A172 (cell line): ENCODE measurements at regions not wholly inside any gene's neighbourhood (a gene's known extent, or its start where the extent isn't known, plus 50 kb on each side); places are given as distances from the start of the nearest gene placed in this dataset.

ENCODE experiments used
- DNase-seq: peaks from one replicate; pipeline ENCODE4 v3.0.0-alpha.2; 2015; ENCODE audit warnings: low spot score

DNA sequence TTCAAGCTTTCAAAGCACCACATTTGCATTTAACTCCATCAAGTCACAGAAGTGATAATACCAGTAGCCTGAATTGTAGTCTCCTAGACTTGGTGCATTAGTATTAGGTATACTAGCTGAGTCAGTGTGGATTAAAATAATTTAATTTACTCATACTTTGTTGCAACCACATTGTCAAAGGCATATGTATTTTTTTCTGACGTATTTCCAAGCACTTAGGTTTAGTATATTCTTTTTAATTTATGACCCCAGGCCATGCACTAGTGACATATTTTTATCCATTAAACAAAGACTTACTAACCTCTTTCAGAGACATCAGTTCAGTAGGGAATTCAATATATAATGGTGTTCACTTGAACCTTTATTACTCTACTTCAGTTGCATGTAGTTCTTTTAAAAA lies 1894.5 kb downstream of the NCAM2 start:
- DNase-seq: no peak

DNA sequence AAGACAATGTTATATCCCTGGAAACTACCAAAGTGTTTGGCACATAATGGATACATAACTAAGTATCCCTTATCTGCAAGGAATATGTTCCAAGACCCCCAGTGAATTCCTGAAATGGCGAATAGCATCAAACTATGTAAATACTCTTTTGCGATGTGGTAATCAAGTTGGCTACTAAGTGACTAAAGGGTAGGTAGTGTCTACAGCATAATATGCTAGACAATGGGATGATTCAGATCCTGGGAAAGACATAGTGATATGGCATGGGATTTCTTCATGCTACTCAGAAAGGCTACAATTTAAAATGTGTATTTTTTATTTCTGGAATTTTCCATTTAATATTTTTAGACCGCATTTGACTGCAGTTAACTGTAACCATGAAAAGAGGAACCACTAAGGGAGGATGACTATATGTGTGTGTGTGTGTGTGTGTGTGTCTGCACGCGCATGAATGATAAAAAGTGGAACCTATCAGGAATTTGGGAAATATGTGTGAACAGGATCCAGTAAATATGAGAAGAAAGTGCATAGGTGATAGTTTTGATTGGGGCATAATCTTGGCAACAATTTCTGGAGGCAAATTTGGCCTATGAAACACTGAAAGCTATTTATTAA lies 1899.9 kb downstream of the NCAM2 start:
- DNase-seq: no peak

DNA sequence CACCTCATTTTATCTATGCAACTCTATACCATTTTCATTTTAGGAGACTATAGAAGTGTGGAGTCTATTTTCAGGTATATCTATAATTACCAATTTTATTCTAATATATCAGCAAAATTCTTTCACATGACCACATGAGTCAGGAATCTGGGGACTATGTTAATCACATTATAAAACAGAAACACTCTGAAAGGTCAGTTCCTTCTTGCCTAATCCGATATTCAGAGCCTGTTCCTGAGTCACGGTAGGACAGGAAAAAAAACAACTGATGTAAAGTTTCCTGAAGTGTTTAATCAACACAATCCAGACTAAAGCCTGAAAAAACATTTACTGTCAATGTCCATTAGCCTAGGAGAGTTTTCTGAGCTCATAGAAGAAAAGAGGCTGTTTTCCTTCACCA lies 1902.3 kb downstream of the NCAM2 start:
- no peak for DNase-seq

- no peak for DNase-seq
These were observed 1905.6 kb downstream of the NCAM2 start for GRCh38 chr21:22903851-22904250.

- no peak for DNase-seq
These were observed 1906.2 kb downstream of the NCAM2 start for GRCh38 chr21:22904385-22904784.

DNA sequence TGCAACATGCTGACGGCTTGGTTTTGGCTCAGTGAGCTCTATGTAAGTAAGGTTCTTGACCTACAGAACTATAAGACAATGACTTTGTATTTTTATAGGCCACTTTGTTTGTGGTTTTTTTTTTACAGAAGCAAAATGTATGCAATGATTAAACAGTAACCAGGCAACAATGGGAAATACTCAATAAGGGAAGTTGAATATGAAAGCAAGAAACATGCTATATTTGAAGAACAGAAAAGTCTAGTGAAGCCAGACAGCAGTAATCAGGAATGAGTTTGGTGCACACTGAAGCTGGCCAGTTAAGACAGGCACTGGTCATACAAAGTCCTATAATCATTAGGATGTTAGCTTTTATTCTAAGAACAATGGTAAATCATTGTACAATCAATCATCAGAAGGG lies 1926.8 kb downstream of the NCAM2 start:
- no peak for DNase-seq

GRCh38 chr21:22927469-22927868 lies 1929.3 kb downstream of the NCAM2 start:
- DNase-seq: no peak

DNA sequence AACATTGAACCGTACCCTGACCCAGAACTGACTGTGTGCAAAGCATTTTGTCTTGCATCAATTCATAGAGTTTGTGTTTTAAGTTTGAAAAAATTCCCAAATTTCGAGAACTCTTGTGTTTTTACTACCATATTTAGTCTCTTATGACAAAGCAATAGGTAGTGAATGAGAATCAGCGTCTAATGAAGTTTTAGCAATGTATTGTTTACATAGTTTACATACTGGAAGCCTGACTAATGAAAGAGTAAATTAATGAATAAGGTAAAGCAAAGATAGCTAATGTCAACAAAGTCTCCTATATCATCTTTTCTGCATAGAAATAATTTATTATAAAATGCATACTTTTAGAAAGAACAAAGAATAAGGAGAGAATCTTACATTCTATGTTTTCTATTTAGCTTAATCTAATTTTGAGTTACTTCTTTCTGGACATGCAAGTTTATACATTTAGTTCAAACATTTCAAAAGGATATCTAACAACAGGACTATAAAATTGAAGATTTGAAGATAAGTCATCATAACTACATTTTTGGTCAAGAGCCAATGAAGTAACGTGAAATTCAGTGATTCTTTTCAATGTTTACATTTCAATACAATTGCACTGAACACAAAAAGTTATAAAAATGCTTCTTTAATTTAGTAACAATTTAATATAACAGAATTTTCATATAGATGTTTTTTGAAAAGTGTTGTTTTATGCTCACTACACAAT lies 1943.7 kb downstream of the NCAM2 start:
- no peak for DNase-seq

DNA sequence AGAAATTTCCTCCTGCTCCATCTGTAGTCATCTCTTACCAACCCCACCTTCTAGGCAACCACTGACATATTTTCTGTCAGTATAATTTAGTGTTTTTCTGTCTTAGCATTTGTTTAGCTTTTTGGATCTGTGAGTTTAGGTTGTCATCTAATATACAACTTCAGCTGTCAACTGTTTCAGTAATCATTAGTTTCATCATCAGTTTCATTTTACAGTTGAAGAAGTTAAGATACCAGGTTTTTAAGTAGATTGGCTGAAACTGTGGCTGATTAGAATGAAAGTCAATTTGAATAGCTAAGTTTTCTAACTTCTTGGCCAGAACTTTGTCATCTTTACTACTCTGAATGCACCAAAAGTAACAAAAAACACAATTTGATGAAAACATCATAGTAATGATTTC lies 1957.3 kb downstream of the NCAM2 start:
- no peak for DNase-seq

DNA sequence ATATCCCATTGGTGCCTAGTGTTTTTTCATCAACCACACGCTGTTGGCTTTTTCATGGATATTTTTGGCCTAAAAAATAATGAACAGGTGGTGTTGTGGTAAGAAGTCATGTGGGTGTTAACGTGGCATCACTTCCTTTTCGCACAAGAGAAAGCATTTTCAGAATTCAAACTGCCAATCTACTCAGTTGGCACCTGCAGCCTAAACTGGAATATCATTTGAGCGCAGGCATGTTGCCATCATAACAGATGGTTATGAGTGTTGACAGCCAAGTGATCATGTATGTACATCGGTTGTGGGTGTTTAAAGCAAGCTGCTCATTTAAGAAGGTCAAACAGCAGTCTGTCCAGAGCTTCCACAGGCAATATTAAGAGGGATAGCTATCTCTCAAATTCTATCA lies 1963.0 kb downstream of the NCAM2 start:
- DNase-seq: no peak

GRCh38 chr21:22965455-22966135 lies 1967.4 kb downstream of the NCAM2 start:
- DNase-seq: no peak

- DNase-seq: no peak
These were observed 1983.6 kb downstream of the NCAM2 start for GRCh38 chr21:22981819-22982218.

- no peak for DNase-seq
These were observed 1994.9 kb downstream of the NCAM2 start for GRCh38 chr21:22993144-22993543.

GRCh38 chr21:22993822-22994574 lies 1995.8 kb downstream of the NCAM2 start:
- no peak for DNase-seq

GRCh38 chr21:23003951-23004350 lies 2005.7 kb downstream of the NCAM2 start:
- no peak for DNase-seq

DNA sequence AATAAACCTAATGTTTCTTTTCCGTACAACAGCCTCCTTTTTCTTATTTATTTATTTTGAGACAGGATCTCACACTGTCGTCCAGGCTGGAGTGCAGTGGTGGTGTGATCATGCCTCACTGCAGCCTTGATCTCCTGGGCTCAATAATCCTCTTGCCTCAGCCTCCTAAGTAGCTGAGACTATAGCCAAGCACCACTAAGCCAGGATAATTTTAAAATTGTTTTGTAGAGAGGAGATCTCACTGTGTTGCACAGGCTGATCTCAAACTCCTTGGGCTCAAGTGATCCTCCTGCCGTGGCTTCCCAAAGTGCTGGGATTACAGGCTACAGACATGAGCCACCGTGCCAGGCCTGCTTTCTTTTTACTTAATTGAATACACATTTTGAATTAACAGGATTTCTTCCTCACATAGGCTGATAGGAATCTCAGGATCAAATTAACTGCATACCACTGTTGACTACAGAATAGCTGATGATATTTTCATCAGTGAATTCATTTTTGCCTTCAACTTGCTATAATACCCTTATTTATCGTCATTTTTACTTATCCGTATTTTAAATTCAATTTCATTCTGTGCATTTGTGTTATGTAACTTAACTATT lies 2010.5 kb downstream of the NCAM2 start:
- DNase-seq: no peak

DNA sequence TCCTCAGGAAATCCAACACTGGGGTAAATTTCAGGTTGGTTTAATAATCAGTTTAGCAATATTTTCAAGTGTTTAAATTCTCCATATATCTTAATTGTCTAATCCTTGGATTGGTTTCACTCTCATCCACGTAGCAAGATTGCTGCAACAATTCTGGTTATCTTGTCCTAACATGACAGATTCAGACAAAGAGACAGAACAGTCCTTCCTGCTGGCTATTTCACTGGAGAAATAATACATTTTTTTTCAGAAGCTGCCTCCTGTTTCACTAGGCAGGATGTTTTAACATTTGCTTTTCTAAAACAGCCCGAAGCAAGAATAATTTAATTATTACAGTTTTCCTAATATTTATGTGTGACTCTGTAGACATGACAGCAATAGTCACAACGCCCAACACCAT lies 2011.2 kb downstream of the NCAM2 start:
- DNase-seq: no peak

GRCh38 chr21:23014021-23014420 lies 2015.8 kb downstream of the NCAM2 start:
- no peak for DNase-seq

DNA sequence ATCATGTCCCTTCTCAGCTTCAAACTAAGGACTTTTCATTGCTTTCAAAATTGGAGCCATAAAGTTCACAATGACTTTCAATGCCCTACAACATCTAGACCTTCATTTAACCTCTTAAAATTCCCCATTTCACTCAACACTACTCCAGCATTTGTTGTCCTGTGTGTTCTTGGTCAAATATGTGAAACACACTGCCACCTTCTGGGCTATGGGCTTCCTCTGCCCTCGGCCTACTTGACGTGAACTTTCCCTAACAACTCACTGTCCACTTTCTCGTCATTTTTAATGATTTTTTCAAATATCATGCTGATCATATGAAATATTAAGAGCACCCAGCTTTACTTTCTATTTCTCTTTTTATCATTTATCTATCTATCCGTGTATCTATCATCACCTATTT lies 2018.4 kb downstream of the NCAM2 start:
- no peak for DNase-seq

DNA sequence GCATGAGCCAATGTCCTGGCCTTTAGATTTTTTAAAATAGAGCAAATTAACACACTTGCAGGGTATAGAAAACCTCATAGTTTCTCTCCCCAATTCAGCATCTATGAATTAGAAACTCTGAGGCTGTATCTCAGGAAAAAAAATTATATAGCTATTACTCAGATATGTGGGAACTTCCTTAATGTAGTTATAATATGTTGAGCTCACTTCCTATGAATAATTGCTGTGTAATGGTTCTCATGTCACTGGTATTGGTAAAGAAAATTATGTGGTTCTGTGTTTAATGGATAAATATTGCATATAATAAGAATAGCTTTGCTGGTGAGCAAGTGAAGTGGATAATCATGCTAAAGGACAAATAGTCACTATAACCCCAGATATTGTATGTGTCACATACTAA lies 2019.8 kb downstream of the NCAM2 start:
- DNase-seq: no peak

- no peak for DNase-seq
These were observed 2022.8 kb downstream of the NCAM2 start for GRCh38 chr21:23020969-23021368.

GRCh38 chr21:23021481-23021880 lies 2023.3 kb downstream of the NCAM2 start:
- no peak for DNase-seq
